PFSK-1 (cell line): ENCODE measurements at regions not wholly inside any gene's neighbourhood (a gene's known extent, or its start where the extent isn't known, plus 50 kb on each side); places are given as distances from the start of the nearest gene placed in this dataset.

Experiments
- POLR2AphosphoS5 ChIP-seq: IDR thresholded peaks from 2 replicates; pipeline ENCODE4 v1.6.1; 2012; ENCODE audit warnings: low read depth, mild to moderate bottlenecking, control low read depth, low read length, moderate library complexity
- SIN3A ChIP-seq: IDR thresholded peaks from 2 replicates; pipeline ENCODE4 v1.6.1; 2012; ENCODE audit warnings: mild to moderate bottlenecking, low read length, moderate library complexity, borderline replicate concordance; ENCODE audit not compliant: insufficient read depth
- TAF1 ChIP-seq: IDR thresholded peaks from 2 replicates; pipeline ENCODE4 v1.6.1; 2012; ENCODE audit warnings: low read length, control low read depth, borderline replicate concordance; ENCODE audit not compliant: insufficient read depth
- TF ChIP-seq, protein P1 (sequence below), 2 experiments: IDR thresholded peaks; 2 replicates each; pipeline versions ENCODE4 v1.6.1 to v1.8.0; 2011 to 2012; ENCODE audit warnings: low read depth in 2 of 2, low read length in 2 of 2, control low read depth in 1 of 2, inconsistent platforms in 1 of 2, mild to moderate bottlenecking in 1 of 2, moderate library complexity in 1 of 2; ENCODE audit not compliant: insufficient read depth in 1 of 2

GRCh38 chr9:29800821-29801220, 2227.5 kb upstream of the C9orf72 start:
- TF ChIP-seq SIN3A (no peak), POLR2AphosphoS5 (no peak), TAF1 (no peak)
- TF ChIP-seq, protein P1, sequence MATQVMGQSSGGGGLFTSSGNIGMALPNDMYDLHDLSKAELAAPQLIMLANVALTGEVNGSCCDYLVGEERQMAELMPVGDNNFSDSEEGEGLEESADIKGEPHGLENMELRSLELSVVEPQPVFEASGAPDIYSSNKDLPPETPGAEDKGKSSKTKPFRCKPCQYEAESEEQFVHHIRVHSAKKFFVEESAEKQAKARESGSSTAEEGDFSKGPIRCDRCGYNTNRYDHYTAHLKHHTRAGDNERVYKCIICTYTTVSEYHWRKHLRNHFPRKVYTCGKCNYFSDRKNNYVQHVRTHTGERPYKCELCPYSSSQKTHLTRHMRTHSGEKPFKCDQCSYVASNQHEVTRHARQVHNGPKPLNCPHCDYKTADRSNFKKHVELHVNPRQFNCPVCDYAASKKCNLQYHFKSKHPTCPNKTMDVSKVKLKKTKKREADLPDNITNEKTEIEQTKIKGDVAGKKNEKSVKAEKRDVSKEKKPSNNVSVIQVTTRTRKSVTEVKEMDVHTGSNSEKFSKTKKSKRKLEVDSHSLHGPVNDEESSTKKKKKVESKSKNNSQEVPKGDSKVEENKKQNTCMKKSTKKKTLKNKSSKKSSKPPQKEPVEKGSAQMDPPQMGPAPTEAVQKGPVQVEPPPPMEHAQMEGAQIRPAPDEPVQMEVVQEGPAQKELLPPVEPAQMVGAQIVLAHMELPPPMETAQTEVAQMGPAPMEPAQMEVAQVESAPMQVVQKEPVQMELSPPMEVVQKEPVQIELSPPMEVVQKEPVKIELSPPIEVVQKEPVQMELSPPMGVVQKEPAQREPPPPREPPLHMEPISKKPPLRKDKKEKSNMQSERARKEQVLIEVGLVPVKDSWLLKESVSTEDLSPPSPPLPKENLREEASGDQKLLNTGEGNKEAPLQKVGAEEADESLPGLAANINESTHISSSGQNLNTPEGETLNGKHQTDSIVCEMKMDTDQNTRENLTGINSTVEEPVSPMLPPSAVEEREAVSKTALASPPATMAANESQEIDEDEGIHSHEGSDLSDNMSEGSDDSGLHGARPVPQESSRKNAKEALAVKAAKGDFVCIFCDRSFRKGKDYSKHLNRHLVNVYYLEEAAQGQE (IDR thresholded peaks at IDR 0.05; ENCODE audit: insufficient read depth in 1 of 2, low read depth in 2 of 2, low read length in 2 of 2) = no peak
